Suprapubic skin (tissue), 4 donors: ENCODE measurements at regions not wholly inside any gene's neighbourhood (a gene's known extent, or its start where the extent isn't known, plus 50 kb on each side); places are given as distances from the start of the nearest gene placed in this dataset.

Experiments
- DNase-seq, 2 donors: peaks; one replicate each; pipeline ENCODE4 v3.0.0-alpha.2; 2019; ENCODE audit warnings: low spot score in 2 of 2
- H3K27ac ChIP-seq: fragments of 200-600 bp; sonication (generic); one replicate; pipeline ENCODE4 v1.5.1; 2019
- H3K27me3 ChIP-seq: fragments of 200-600 bp; sonication (generic); one replicate; pipeline ENCODE4 v1.5.1; 2019
- H3K36me3 ChIP-seq: fragments of 200-600 bp; sonication (generic); one replicate; pipeline ENCODE4 v1.5.1; 2019
- H3K4me1 ChIP-seq: fragments of 200-600 bp; sonication (generic); one replicate; pipeline ENCODE4 v1.5.1; 2019
- H3K4me3 ChIP-seq: fragments of 200-600 bp; sonication (generic); one replicate; pipeline ENCODE4 v1.5.1; 2019; ENCODE audit warnings: mild to moderate bottlenecking
- H3K9me3 ChIP-seq: fragments of 200-600 bp; sonication (generic); one replicate; pipeline ENCODE4 v1.5.1; 2019
- CTCF ChIP-seq, 2 donors: fragments of 200-600 bp in 1 of 2; fragments of 450-650 bp in 1 of 2; sonication (generic) in 1 of 2; IDR thresholded peaks; one replicate each; pipeline ENCODE4 v1.5.1; 2016 to 2019; ENCODE audit warnings: antibody characterized with exemption in 2 of 2, mild to moderate bottlenecking in 1 of 2, moderate library complexity in 1 of 2
- EP300 ChIP-seq: sonication (generic); formaldehyde crosslinking; IDR thresholded peaks from one replicate; pipeline ENCODE4 v1.6.1; 2017; ENCODE audit warnings: antibody characterized with exemption
- POLR2A ChIP-seq, 2 donors: fragments of 450-650 bp; IDR thresholded peaks; one replicate each; pipeline ENCODE4 v1.6.1; 2017; ENCODE audit warnings: antibody characterized with exemption in 2 of 2, mild to moderate bottlenecking in 2 of 2, moderate library complexity in 2 of 2
- POLR2AphosphoS5 ChIP-seq, 3 donors: sonication (generic); formaldehyde crosslinking; IDR thresholded peaks; one replicate each; pipeline ENCODE4 v1.6.1; 2017; ENCODE audit warnings: antibody characterized with exemption in 3 of 3
- WGBS: methylation state at CpG from one replicate; pipeline ENCODE4 v1.1.5; 2018; 5-methylcytosine and 5-hydroxymethylcytosine counted together

- no peak overlapping the region for H3K27ac ChIP-seq
- DNase-seq: no peak
- TF ChIP-seq EP300 (no peak), CTCF (IDR thresholded peaks at IDR 0.05) (no peak), POLR2A (IDR thresholded peaks at IDR 0.05) (no peak), POLR2AphosphoS5 (IDR thresholded peaks at IDR 0.05) (no peak)
- H3K4me3 ChIP-seq: no peak overlapping the region
- no peaks in the 10 kb centered on the region for H3K36me3 ChIP-seq
- H3K27me3 ChIP-seq: no peaks in the 10 kb centered on the region
- WGBS: 75% methylated on average over 2 of the region's 2 CpGs
- H3K9me3 ChIP-seq: peaks cover 8% of the 10 kb centered on the region
- H3K4me1 ChIP-seq: no peaks in the 10 kb centered on the region
Observed at GRCh38 chr14:39694341-39694740, 262.1 kb upstream of the FBXO33 start.

GRCh38 chr14:39683691-39684260 is 251.5 kb upstream of the FBXO33 start:
- Histone ChIP-seq H3K27ac (no peak overlapping the region), H3K4me1 (no peaks in the 10 kb centered on the region), H3K9me3 (no peaks in the 10 kb centered on the region), H3K36me3 (no peaks in the 10 kb centered on the region), H3K27me3 (no peaks in the 10 kb centered on the region), H3K4me3 (no peak overlapping the region)
- no peak for DNase-seq
- no peak for TF ChIP-seq POLR2AphosphoS5 (IDR thresholded peaks at IDR 0.05)
- TF ChIP-seq EP300: no peak
- no peak for TF ChIP-seq CTCF (IDR thresholded peaks at IDR 0.05)
- TF ChIP-seq POLR2A (IDR thresholded peaks at IDR 0.05): no peak
- 75% methylated on average over 3 of the region's 3 CpGs for WGBS

- no peaks in the 10 kb centered on the region for H3K27me3 ChIP-seq
Observed at GRCh38 chr14:39682582-39682981, 250.3 kb upstream of the FBXO33 start.

GRCh38 chr14:39681782-39682399 is 249.7 kb upstream of the FBXO33 start:
- TF ChIP-seq EP300 (no peak), POLR2A (IDR thresholded peaks at IDR 0.05) (no peak), CTCF (IDR thresholded peaks at IDR 0.05) (no peak), POLR2AphosphoS5 (IDR thresholded peaks at IDR 0.05) (no peak)
- no peak overlapping the region for H3K27ac ChIP-seq
- 54% methylated on average over 4 of the region's 4 CpGs for WGBS

More at GRCh38 chr14:39682582-39682981, 250.3 kb upstream of the FBXO33 start:
- H3K27ac ChIP-seq: no peak overlapping the region
- TF ChIP-seq POLR2AphosphoS5 (IDR thresholded peaks at IDR 0.05) (no peak), POLR2A (IDR thresholded peaks at IDR 0.05) (no peak), CTCF (IDR thresholded peaks at IDR 0.05) (no peak), EP300 (no peak)
- H3K9me3 ChIP-seq: no peaks in the 10 kb centered on the region
- no peak overlapping the region for H3K4me3 ChIP-seq
- H3K36me3 ChIP-seq: no peaks in the 10 kb centered on the region
- H3K4me1 ChIP-seq: no peaks in the 10 kb centered on the region
- no peak for DNase-seq
- WGBS: 73% methylated on average over 3 of the region's 3 CpGs

GRCh38 chr14:39680777-39681176 is 248.5 kb upstream of the FBXO33 start:
- no peak for DNase-seq
- no peak for TF ChIP-seq POLR2AphosphoS5 (IDR thresholded peaks at IDR 0.05)
- TF ChIP-seq EP300: no peak
- no peak for TF ChIP-seq CTCF (IDR thresholded peaks at IDR 0.05)
- no peak for TF ChIP-seq POLR2A (IDR thresholded peaks at IDR 0.05)
- H3K36me3 ChIP-seq: no peaks in the 10 kb centered on the region
- H3K4me1 ChIP-seq: no peaks in the 10 kb centered on the region
- no peak overlapping the region for H3K27ac ChIP-seq
- H3K27me3 ChIP-seq: no peaks in the 10 kb centered on the region
- no peak overlapping the region for H3K4me3 ChIP-seq
- H3K9me3 ChIP-seq: no peaks in the 10 kb centered on the region

More at GRCh38 chr14:39681782-39682399, 249.7 kb upstream of the FBXO33 start:
- Histone ChIP-seq H3K27me3 (no peaks in the 10 kb centered on the region), H3K9me3 (no peaks in the 10 kb centered on the region), H3K4me3 (no peak overlapping the region), H3K36me3 (no peaks in the 10 kb centered on the region), H3K4me1 (no peaks in the 10 kb centered on the region)
- no peak for DNase-seq
